Transverse colon (tissue), 4 donors: ENCODE measurements at regions not wholly inside any gene's neighbourhood (a gene's known extent, or its start where the extent isn't known, plus 50 kb on each side); places are given as distances from the start of the nearest gene placed in this dataset.

Experiments
- DNase-seq: peaks from one replicate; pipeline ENCODE4 v3.0.0-alpha.2; 2019
- H3K27ac ChIP-seq, 4 donors: fragments of 200-600 bp; sonication (generic); 2 replicates each; pipeline ENCODE4 v1.5.1; 2016 to 2018; ENCODE audit warnings: inconsistent platforms in 4 of 4
- H3K27me3 ChIP-seq: fragments of 200-600 bp; sonication (generic); 2 replicates; pipeline ENCODE4 v1.5.1; 2017; ENCODE audit warnings: inconsistent platforms
- H3K36me3 ChIP-seq, 4 donors: fragments of 200-600 bp; sonication (generic); 2 replicates each; pipeline ENCODE4 v1.5.1; 2017 to 2019; ENCODE audit warnings: inconsistent platforms in 4 of 4
- H3K4me1 ChIP-seq, 4 donors: fragments of 200-600 bp; sonication (generic); 2 replicates each; pipeline ENCODE4 v1.5.1; 2017 to 2020; ENCODE audit warnings: inconsistent platforms in 4 of 4
- H3K4me3 ChIP-seq, 4 donors: fragments of 200-600 bp; sonication (generic); 1 replicate in 1 of 4; 2 replicates in 3 of 4; pipeline versions ENCODE4 v1.5.1 to v1.6.1; 2017 to 2019; ENCODE audit warnings: inconsistent platforms in 4 of 4
- H3K9me3 ChIP-seq, 2 donors: fragments of 200-600 bp; sonication (generic); 2 replicates each; pipeline ENCODE4 v1.5.1; 2017 to 2019; ENCODE audit warnings: inconsistent platforms in 2 of 2
- EP300 ChIP-seq: sonication (generic); formaldehyde crosslinking; IDR thresholded peaks from one replicate; pipeline ENCODE4 v1.6.1; 2017; ENCODE audit warnings: antibody characterized with exemption, low read depth
- POLR2A ChIP-seq: fragments of 450-650 bp; IDR thresholded peaks from one replicate; pipeline ENCODE4 v1.6.1; 2016; ENCODE audit warnings: antibody characterized with exemption, mild to moderate bottlenecking, moderate library complexity
- POLR2AphosphoS5 ChIP-seq, 3 donors: sonication (generic); formaldehyde crosslinking; IDR thresholded peaks; one replicate each; pipeline ENCODE4 v1.6.1; 2016; ENCODE audit warnings: antibody characterized with exemption in 3 of 3
- WGBS, 2 donors: methylation state at CpG; one replicate each; pipeline ENCODE4 v1.1.5; 2018; ENCODE audit warnings: low coverage in 1 of 2; 5-methylcytosine and 5-hydroxymethylcytosine counted together
- in situ Hi-C, 4 donors: fragments of 200-750 bp; cut with MboI; loops; one replicate each; pipeline versions ENCODE4 v1.15.0 to v1.15.1; 2017; ENCODE audit warnings: low sequenced_read_pairs in 3 of 4, low pct_ligation_motif_present in 1 of 4, low pct_unique_long_range_greater_than_20kb in 1 of 4
- intact Hi-C: fragments of 100-400 bp; cut with DNase I; formaldehyde crosslinking; loops from one replicate; pipeline ENCODE4 v1.15.1; 2023; ENCODE audit warnings: low total_unique reads
- TF ChIP-seq, protein P1 (sequence below), 5 experiments: fragments of 200-600 bp in 3 of 5; fragments of 450-650 bp in 2 of 5; sonication (generic) in 3 of 5; IDR thresholded peaks; 1 replicate in 2 of 5; 2 replicates in 3 of 5; pipeline ENCODE4 v1.5.1; 2016 to 2017; ENCODE audit warnings: antibody characterized with exemption in 5 of 5, inconsistent platforms in 3 of 5, mild to moderate bottlenecking in 2 of 5, moderate library complexity in 1 of 5

DNA sequence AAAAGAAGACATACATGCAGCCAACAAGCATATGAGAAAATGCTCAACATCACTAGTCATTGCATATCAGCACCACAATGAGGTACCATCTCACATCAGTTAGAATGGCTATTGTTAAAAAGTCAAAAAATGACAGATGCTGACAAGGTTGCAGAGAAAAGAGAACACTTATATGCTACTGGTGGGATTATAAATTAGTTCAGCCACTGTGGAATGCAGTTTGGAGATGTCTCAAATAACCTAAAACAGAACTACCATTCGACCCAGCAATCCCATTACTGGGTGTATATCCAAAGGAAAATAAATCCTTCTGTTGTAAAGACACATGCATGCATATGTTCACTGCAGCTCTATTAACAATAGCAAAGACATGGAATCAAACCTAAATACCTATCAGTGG, 238.4 kb downstream of the KCNC2 start:
- intact Hi-C loops = no loop called here
- H3K4me1 ChIP-seq = no peaks in the 10 kb centered on the region
- H3K9me3 ChIP-seq = no peaks in the 10 kb centered on the region
- in situ Hi-C loops = no loop called here
- WGBS, 2 donors = 67 to 79% methylated on average over 1 of the region's 1 CpG
- H3K27ac ChIP-seq = no peak overlapping the region
- H3K36me3 ChIP-seq = no peaks in the 10 kb centered on the region
- DNase-seq = no peak
- no peak for TF ChIP-seq POLR2AphosphoS5 (IDR thresholded peaks at IDR 0.05)
- no peak for TF ChIP-seq EP300
- no peak for TF ChIP-seq POLR2A
- TF ChIP-seq, protein P1, sequence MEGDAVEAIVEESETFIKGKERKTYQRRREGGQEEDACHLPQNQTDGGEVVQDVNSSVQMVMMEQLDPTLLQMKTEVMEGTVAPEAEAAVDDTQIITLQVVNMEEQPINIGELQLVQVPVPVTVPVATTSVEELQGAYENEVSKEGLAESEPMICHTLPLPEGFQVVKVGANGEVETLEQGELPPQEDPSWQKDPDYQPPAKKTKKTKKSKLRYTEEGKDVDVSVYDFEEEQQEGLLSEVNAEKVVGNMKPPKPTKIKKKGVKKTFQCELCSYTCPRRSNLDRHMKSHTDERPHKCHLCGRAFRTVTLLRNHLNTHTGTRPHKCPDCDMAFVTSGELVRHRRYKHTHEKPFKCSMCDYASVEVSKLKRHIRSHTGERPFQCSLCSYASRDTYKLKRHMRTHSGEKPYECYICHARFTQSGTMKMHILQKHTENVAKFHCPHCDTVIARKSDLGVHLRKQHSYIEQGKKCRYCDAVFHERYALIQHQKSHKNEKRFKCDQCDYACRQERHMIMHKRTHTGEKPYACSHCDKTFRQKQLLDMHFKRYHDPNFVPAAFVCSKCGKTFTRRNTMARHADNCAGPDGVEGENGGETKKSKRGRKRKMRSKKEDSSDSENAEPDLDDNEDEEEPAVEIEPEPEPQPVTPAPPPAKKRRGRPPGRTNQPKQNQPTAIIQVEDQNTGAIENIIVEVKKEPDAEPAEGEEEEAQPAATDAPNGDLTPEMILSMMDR (IDR thresholded peaks at IDR 0.05) = no peak
- no peaks in the 10 kb centered on the region for H3K27me3 ChIP-seq
- H3K4me3 ChIP-seq = no peak overlapping the region

DNA sequence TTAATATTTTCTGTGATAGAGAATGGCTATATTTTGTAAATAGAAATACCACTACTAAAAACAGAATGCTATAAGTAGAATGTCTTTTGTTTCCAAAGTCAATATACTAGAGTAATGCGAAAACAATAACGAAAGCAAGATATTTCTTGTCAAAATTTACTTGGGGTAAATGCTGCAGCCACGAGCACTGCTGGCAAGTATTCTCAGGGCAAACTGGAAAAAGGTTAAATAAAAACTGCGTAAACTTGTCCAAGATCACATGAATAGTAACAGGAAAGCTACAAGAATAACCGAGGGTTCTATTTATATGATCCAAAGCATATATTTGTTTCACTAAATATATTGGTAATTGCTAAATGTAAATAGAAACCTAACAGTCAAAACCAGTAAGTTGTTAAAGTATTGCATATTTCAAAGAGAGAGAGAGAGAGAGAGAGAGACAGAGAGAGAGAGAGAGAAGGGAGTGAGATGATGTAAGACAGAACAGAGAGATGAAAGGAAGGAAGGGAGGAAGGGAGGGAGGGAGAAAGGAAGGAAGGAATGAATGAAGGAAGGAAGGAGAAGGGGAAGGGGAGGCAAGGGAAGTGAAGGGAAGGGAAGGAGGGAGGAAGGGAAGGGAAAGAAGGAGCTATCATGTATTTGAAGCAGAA, 231.7 kb downstream of the KCNC2 start:
- no peak overlapping the region for H3K27ac ChIP-seq
- intact Hi-C loops = no loop called here
- no peaks in the 10 kb centered on the region for H3K27me3 ChIP-seq
- WGBS, 2 donors = 55 to 68% methylated on average over 5 of the region's 5 CpGs
- no peak overlapping the region for H3K4me3 ChIP-seq
- in situ Hi-C loops = no loop called here
- H3K4me1 ChIP-seq = peaks cover 0 to 20% (median 0%) of the 10 kb centered on the region in 4 donors
- no peaks in the 10 kb centered on the region for H3K36me3 ChIP-seq
- no peaks in the 10 kb centered on the region for H3K9me3 ChIP-seq
- DNase-seq = no peak
- TF ChIP-seq POLR2A = no peak
- TF ChIP-seq, protein P1 (IDR thresholded peaks at IDR 0.05) = no peak
- no peak for TF ChIP-seq EP300
- TF ChIP-seq POLR2AphosphoS5 (IDR thresholded peaks at IDR 0.05) = no peak

GRCh38 chr12:74980510-74980909, 229.1 kb downstream of the KCNC2 start:
- TF ChIP-seq, protein P1 (IDR thresholded peaks at IDR 0.05) = no peak
- no peak for TF ChIP-seq POLR2A
- TF ChIP-seq POLR2AphosphoS5 (IDR thresholded peaks at IDR 0.05) = no peak
- no peak for TF ChIP-seq EP300
- DNase-seq = no peak
- no peaks in the 10 kb centered on the region for H3K36me3 ChIP-seq
- in situ Hi-C loops = no loop called here
- WGBS, 2 donors = 6 to 11% methylated on average over 3 to 4 of the region's 4 CpGs
- H3K4me1 ChIP-seq = peaks cover 0 to 27% (median 0%) of the 10 kb centered on the region in 4 donors
- no peaks in the 10 kb centered on the region for H3K27me3 ChIP-seq
- H3K4me3 ChIP-seq = no peak overlapping the region
- H3K27ac ChIP-seq = no peak overlapping the region
- intact Hi-C loops = loop anchor here (2.0 kb wide), 1 partner anchor 34 kb away; no protein-coding TSS in a partner anchor
- no peaks in the 10 kb centered on the region for H3K9me3 ChIP-seq

GRCh38 chr12:74981541-74981940, 228.1 kb downstream of the KCNC2 start:
- H3K27ac ChIP-seq = no peak overlapping the region
- 41 to 44% methylated on average over 1 of the region's 1 CpG for WGBS, 2 donors
- H3K4me3 ChIP-seq = no peak overlapping the region
- H3K4me1 ChIP-seq = peaks cover 0 to 27% (median 0%) of the 10 kb centered on the region in 4 donors
- in situ Hi-C loops = no loop called here
- no peaks in the 10 kb centered on the region for H3K9me3 ChIP-seq
- intact Hi-C loops = loop anchor here (2.0 kb wide), 1 partner anchor 33 kb away; no protein-coding TSS in a partner anchor
- TF ChIP-seq POLR2A = no peak
- TF ChIP-seq EP300 = no peak
- no peak for TF ChIP-seq POLR2AphosphoS5 (IDR thresholded peaks at IDR 0.05)
- TF ChIP-seq, protein P1 (IDR thresholded peaks at IDR 0.05) = no peak
- H3K27me3 ChIP-seq = no peaks in the 10 kb centered on the region
- DNase-seq = no peak
- no peaks in the 10 kb centered on the region for H3K36me3 ChIP-seq
